ENCODE measurements at regions not wholly inside any gene's neighbourhood (a gene's known extent, or its start where the extent isn't known, plus 50 kb on each side); places are given as distances from the start of the nearest gene placed in this dataset.

GRCh38 chr4:181661090-181661489, 582.1 kb upstream of the TENM3 start:
- Histone ChIP-seq H3K79me2 (ENCODE audit: low read length) (no peaks in the 10 kb centered on the region), H3K4me2 (ENCODE audit: low read depth, low read length, poor library complexity, severe bottlenecking) (no peak overlapping the region), H3K27me3 (ENCODE audit: low read length) (no peaks in the 10 kb centered on the region), H4K20me1 (ENCODE audit: insufficient read depth, low read depth, low read length) (no peaks in the 10 kb centered on the region), H3K4me1 (ENCODE audit: low read length) (no peaks in the 10 kb centered on the region), H3K9me3 (ENCODE audit: low read length) (no peaks in the 10 kb centered on the region), H2AFZ (ENCODE audit: low read length) (no peak overlapping the region), H3K9ac (ENCODE audit: low read length) (no peak overlapping the region), H3K9me2 (replicated peaks; ENCODE audit: insufficient read depth, low read length) (no peaks in the 10 kb centered on the region), H3K27ac (ENCODE audit: low read length) (no peak overlapping the region), H3K4me3 (ENCODE audit: low read length) (no peak overlapping the region), H3K36me3 (ENCODE audit: insufficient read depth, low read length) (no peaks in the 10 kb centered on the region)
- no peak for DNase-seq

DNA sequence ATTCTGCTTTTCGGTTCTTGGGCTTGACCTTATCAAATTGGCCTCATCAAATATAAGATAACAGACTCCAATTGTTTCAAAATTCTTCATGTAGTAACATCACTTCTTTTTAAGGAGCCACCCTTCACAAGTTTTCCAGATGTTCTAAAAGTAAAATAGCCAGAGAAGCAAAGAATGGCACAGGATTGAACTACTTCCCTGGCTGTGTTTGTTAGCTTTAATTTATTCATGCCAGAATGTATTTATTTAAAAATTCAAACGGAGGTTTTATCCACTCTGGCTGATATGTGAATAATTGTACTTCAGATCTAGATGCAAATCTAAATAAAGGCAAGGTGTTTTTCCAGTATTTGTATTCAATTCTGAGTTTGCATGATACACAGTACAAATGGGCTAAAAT, 581.3 kb upstream of the TENM3 start:
- DNase-seq = no peak
- H3K79me2 ChIP-seq (ENCODE audit: low read length) = no peaks in the 10 kb centered on the region
- no peaks in the 10 kb centered on the region for H3K4me1 ChIP-seq (ENCODE audit: low read length)
- no peaks in the 10 kb centered on the region for H4K20me1 ChIP-seq (ENCODE audit: insufficient read depth, low read depth, low read length)
- H3K9me3 ChIP-seq (ENCODE audit: low read length) = no peaks in the 10 kb centered on the region
- H3K9me2 ChIP-seq (replicated peaks; ENCODE audit: insufficient read depth, low read length) = no peaks in the 10 kb centered on the region
- no peak overlapping the region for H2AFZ ChIP-seq (ENCODE audit: low read length)
- no peak overlapping the region for H3K4me3 ChIP-seq (ENCODE audit: low read length)
- no peaks in the 10 kb centered on the region for H3K36me3 ChIP-seq (ENCODE audit: insufficient read depth, low read length)
- no peak overlapping the region for H3K4me2 ChIP-seq (ENCODE audit: low read depth, low read length, poor library complexity, severe bottlenecking)
- no peak overlapping the region for H3K27ac ChIP-seq (ENCODE audit: low read length)
- no peak overlapping the region for H3K9ac ChIP-seq (ENCODE audit: low read length)
- no peaks in the 10 kb centered on the region for H3K27me3 ChIP-seq (ENCODE audit: low read length)

DNA sequence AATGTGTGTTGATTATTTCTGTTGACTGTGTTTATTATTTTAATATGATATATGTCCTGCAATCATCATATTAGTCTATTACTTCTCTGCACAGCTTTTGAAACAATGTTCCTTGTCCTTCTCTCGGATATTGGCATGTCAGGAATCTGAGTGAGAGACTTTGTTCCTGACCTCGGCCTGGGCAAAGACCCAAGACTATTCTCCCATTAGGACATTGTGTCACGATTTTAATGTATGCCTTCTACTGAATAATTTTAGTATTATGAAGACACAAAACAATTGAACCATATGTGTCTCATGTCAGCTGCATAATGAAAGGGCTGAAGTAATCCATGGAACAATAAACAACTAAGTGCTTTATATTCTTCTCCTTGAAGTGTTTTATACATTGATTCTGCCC, 580.8 kb upstream of the TENM3 start:
- Histone ChIP-seq H3K36me3 (ENCODE audit: insufficient read depth, low read length) (no peaks in the 10 kb centered on the region), H3K27ac (ENCODE audit: low read length) (no peak overlapping the region), H3K4me1 (ENCODE audit: low read length) (no peaks in the 10 kb centered on the region)

DNA sequence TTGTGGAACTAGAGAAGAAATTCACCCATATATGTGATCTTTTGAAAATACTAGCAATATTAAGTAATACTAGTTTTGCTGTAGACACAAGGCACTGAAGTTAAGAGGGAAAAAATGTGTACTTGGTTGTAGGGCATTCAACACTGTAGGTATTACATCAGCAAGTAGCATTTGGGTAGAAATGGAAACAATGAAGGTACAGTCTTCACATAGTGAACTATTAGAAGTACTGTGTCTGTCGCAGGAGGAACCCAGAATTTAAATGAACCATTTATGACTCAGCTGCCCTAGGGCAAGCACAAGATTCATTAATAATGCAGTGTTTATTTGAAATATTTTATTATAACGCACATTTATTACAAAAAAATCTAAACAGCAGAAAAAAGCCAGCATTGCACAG, 572.7 kb upstream of the TENM3 start:
- Histone ChIP-seq H3K9me3 (ENCODE audit: low read length) (no peaks in the 10 kb centered on the region), H3K36me3 (ENCODE audit: insufficient read depth, low read length) (no peaks in the 10 kb centered on the region), H4K20me1 (ENCODE audit: insufficient read depth, low read depth, low read length) (no peaks in the 10 kb centered on the region), H3K9me2 (replicated peaks; ENCODE audit: insufficient read depth, low read length) (no peaks in the 10 kb centered on the region), H3K4me2 (ENCODE audit: low read depth, low read length, poor library complexity, severe bottlenecking) (no peak overlapping the region), H3K27ac (ENCODE audit: low read length) (no peak overlapping the region), H3K9ac (ENCODE audit: low read length) (no peak overlapping the region), H2AFZ (ENCODE audit: low read length) (no peak overlapping the region), H3K79me2 (ENCODE audit: low read length) (no peaks in the 10 kb centered on the region), H3K4me1 (ENCODE audit: low read length) (no peaks in the 10 kb centered on the region), H3K27me3 (ENCODE audit: low read length) (no peaks in the 10 kb centered on the region), H3K4me3 (ENCODE audit: low read length) (no peak overlapping the region)
- DNase-seq = no peak

More for the DNA sequence above, 580.8 kb upstream of the TENM3 start:
- H3K9ac ChIP-seq (ENCODE audit: low read length) = no peak overlapping the region
- no peaks in the 10 kb centered on the region for H3K27me3 ChIP-seq (ENCODE audit: low read length)
- no peak overlapping the region for H3K4me3 ChIP-seq (ENCODE audit: low read length)
- H2AFZ ChIP-seq (ENCODE audit: low read length) = no peak overlapping the region
- H3K9me3 ChIP-seq (ENCODE audit: low read length) = no peaks in the 10 kb centered on the region
- no peak overlapping the region for H3K4me2 ChIP-seq (ENCODE audit: low read depth, low read length, poor library complexity, severe bottlenecking)
- no peaks in the 10 kb centered on the region for H3K79me2 ChIP-seq (ENCODE audit: low read length)
- H4K20me1 ChIP-seq (ENCODE audit: insufficient read depth, low read depth, low read length) = no peaks in the 10 kb centered on the region
- DNase-seq = no peak
- H3K9me2 ChIP-seq (replicated peaks; ENCODE audit: insufficient read depth, low read length) = no peaks in the 10 kb centered on the region

DNA sequence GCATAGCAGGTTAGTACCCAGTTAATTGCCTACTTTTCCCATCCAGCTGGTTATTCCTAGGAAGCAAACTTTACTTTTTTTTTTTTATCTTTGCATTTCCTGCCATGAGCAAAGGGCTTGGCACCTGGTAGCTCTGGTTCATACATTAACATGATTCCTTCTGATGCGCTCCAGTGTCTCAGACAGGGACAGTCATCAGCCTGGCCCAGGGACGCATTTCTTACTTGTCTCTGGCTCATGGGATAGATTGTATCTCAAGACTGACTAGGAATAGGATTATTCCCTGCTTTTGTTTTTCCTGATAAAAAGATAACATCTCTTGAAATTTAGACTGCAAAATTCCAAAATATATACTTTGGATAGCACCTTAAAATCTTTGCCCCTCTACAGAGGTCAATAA, 571.5 kb upstream of the TENM3 start:
- Histone ChIP-seq H3K9me2 (replicated peaks; ENCODE audit: insufficient read depth, low read length) (no peaks in the 10 kb centered on the region), H3K9me3 (ENCODE audit: low read length) (no peaks in the 10 kb centered on the region), H3K4me3 (ENCODE audit: low read length) (no peak overlapping the region), H3K4me2 (ENCODE audit: low read depth, low read length, poor library complexity, severe bottlenecking) (no peak overlapping the region), H3K79me2 (ENCODE audit: low read length) (no peaks in the 10 kb centered on the region), H3K4me1 (ENCODE audit: low read length) (no peaks in the 10 kb centered on the region), H4K20me1 (ENCODE audit: insufficient read depth, low read depth, low read length) (no peaks in the 10 kb centered on the region), H3K9ac (ENCODE audit: low read length) (no peak overlapping the region), H3K27ac (ENCODE audit: low read length) (no peak overlapping the region), H2AFZ (ENCODE audit: low read length) (no peak overlapping the region), H3K27me3 (ENCODE audit: low read length) (no peaks in the 10 kb centered on the region), H3K36me3 (ENCODE audit: insufficient read depth, low read length) (no peaks in the 10 kb centered on the region)
- DNase-seq = no peak

GRCh38 chr4:181672751-181673150, 570.5 kb upstream of the TENM3 start:
- no peaks in the 10 kb centered on the region for H3K79me2 ChIP-seq (ENCODE audit: low read length)
- no peaks in the 10 kb centered on the region for H4K20me1 ChIP-seq (ENCODE audit: insufficient read depth, low read depth, low read length)

DNA sequence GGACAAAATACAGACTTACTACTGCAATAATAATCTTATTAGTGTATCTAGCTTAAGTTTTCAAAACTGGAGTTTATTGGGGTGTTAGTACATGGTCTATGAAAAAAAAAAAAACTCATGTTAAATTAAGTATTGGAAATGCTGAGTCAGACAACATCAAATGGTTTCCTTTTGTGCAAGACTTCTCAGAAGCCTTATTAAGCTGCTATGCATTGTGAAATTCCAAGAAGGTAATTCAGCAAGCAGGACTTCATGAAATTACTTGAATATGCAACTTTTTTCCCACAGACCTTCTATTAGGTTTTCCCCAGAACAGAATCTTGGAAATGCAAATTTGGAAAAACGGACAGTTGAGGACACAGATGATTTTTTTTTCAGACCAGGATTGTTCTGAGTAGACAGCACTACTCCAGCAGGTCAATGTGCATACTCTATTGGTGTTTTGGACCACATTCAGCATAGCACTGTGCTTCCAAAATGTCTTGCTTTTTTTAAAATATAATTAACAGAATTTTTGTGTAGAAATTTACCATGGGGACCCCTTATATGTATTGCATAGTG, 568.8 kb upstream of the TENM3 start:
- Histone ChIP-seq H3K9ac (ENCODE audit: low read length) (no peak overlapping the region), H3K27ac (ENCODE audit: low read length) (no peak overlapping the region), H3K36me3 (ENCODE audit: insufficient read depth, low read length) (no peaks in the 10 kb centered on the region), H3K4me1 (ENCODE audit: low read length) (no peaks in the 10 kb centered on the region), H3K27me3 (ENCODE audit: low read length) (no peaks in the 10 kb centered on the region), H3K9me2 (replicated peaks; ENCODE audit: insufficient read depth, low read length) (no peaks in the 10 kb centered on the region), H4K20me1 (ENCODE audit: insufficient read depth, low read depth, low read length) (no peaks in the 10 kb centered on the region), H3K79me2 (ENCODE audit: low read length) (no peaks in the 10 kb centered on the region), H3K9me3 (ENCODE audit: low read length) (no peaks in the 10 kb centered on the region), H3K4me2 (ENCODE audit: low read depth, low read length, poor library complexity, severe bottlenecking) (no peak overlapping the region), H2AFZ (ENCODE audit: low read length) (no peak overlapping the region), H3K4me3 (ENCODE audit: low read length) (no peak overlapping the region)
- no peak for DNase-seq

More at GRCh38 chr4:181672751-181673150, 570.5 kb upstream of the TENM3 start:
- no peaks in the 10 kb centered on the region for H3K4me1 ChIP-seq (ENCODE audit: low read length)
- H2AFZ ChIP-seq (ENCODE audit: low read length) = no peak overlapping the region
- DNase-seq = no peak
- H3K9me2 ChIP-seq (replicated peaks; ENCODE audit: insufficient read depth, low read length) = no peaks in the 10 kb centered on the region
- H3K27ac ChIP-seq (ENCODE audit: low read length) = no peak overlapping the region
- no peak overlapping the region for H3K4me3 ChIP-seq (ENCODE audit: low read length)
- H3K9me3 ChIP-seq (ENCODE audit: low read length) = no peaks in the 10 kb centered on the region
- no peak overlapping the region for H3K4me2 ChIP-seq (ENCODE audit: low read depth, low read length, poor library complexity, severe bottlenecking)
- H3K9ac ChIP-seq (ENCODE audit: low read length) = no peak overlapping the region
- no peaks in the 10 kb centered on the region for H3K27me3 ChIP-seq (ENCODE audit: low read length)
- no peaks in the 10 kb centered on the region for H3K36me3 ChIP-seq (ENCODE audit: insufficient read depth, low read length)

GRCh38 chr4:181676546-181676945, 566.7 kb upstream of the TENM3 start:
- H3K9ac ChIP-seq (ENCODE audit: low read length) = no peak overlapping the region
- H3K27ac ChIP-seq (ENCODE audit: low read length) = no peak overlapping the region
- no peaks in the 10 kb centered on the region for H3K27me3 ChIP-seq (ENCODE audit: low read length)
- H3K36me3 ChIP-seq (ENCODE audit: insufficient read depth, low read length) = no peaks in the 10 kb centered on the region
- no peak overlapping the region for H2AFZ ChIP-seq (ENCODE audit: low read length)
- no peaks in the 10 kb centered on the region for H3K4me1 ChIP-seq (ENCODE audit: low read length)
- H3K9me2 ChIP-seq (replicated peaks; ENCODE audit: insufficient read depth, low read length) = no peaks in the 10 kb centered on the region
- DNase-seq = no peak
- no peaks in the 10 kb centered on the region for H3K9me3 ChIP-seq (ENCODE audit: low read length)
- H3K4me2 ChIP-seq (ENCODE audit: low read depth, low read length, poor library complexity, severe bottlenecking) = no peak overlapping the region
- H3K4me3 ChIP-seq (ENCODE audit: low read length) = no peak overlapping the region
- H3K79me2 ChIP-seq (ENCODE audit: low read length) = no peaks in the 10 kb centered on the region
- no peaks in the 10 kb centered on the region for H4K20me1 ChIP-seq (ENCODE audit: insufficient read depth, low read depth, low read length)

DNA sequence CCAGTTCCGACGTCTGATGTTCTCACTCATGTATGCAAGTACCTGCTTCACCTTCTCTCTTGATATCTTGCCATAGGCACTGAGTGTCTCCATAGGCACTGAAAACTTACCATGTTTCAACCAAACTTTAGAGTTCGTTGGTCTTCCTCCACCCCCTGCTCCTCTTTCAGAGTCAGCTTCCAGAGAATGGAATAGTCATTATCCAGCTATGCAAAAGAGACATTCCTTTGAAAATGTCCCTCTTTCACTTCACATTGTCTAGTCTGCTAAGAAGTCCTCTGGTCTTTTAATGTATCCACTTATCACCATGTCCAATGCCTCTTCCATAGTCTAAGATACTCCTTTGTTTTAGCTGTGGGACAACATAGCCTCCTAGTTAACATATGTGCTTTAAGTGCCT, 566.0 kb upstream of the TENM3 start:
- DNase-seq = no peak
- Histone ChIP-seq H3K4me2 (ENCODE audit: low read depth, low read length, poor library complexity, severe bottlenecking) (no peak overlapping the region), H3K9me2 (replicated peaks; ENCODE audit: insufficient read depth, low read length) (no peaks in the 10 kb centered on the region), H3K79me2 (ENCODE audit: low read length) (no peaks in the 10 kb centered on the region), H2AFZ (ENCODE audit: low read length) (no peak overlapping the region), H3K4me3 (ENCODE audit: low read length) (no peak overlapping the region), H3K27me3 (ENCODE audit: low read length) (no peaks in the 10 kb centered on the region), H3K9ac (ENCODE audit: low read length) (no peak overlapping the region), H3K4me1 (ENCODE audit: low read length) (no peaks in the 10 kb centered on the region), H3K27ac (ENCODE audit: low read length) (no peak overlapping the region), H3K9me3 (ENCODE audit: low read length) (no peaks in the 10 kb centered on the region), H3K36me3 (ENCODE audit: insufficient read depth, low read length) (no peaks in the 10 kb centered on the region), H4K20me1 (ENCODE audit: insufficient read depth, low read depth, low read length) (no peaks in the 10 kb centered on the region)
